ENCODE measurements at regions not wholly inside any gene's neighbourhood (a gene's known extent, or its start where the extent isn't known, plus 50 kb on each side); places are given as distances from the start of the nearest gene placed in this dataset.

DNA sequence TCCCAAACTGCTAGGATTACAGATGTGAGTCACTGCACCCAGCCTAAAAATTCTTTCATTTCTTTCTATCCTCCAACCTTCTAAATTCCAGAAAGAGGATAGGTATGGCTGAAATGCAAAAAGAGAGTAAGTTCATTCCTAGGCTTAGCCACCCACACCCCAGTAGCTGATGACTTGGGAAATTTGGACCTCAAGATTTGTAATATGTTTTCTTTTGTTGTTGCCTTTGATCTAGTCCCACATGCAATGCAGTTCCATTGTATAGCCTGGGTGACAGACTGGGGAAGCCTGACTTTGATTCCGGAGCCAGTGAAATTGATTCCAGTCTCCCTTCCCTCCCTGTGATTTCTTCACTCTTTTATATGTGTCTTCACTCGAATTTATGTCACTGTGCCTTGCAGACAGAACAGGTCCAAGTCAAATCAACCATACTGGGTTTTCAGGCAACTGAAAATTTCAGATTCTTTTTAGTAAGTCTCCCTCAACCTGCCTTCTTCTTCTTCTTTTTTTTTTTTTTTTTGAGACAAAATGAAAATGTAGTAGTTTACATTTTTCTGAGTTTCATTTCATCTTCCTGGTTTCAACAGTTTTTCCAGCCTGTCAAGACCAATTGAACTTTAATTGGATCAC, 176.2 kb upstream of the RBPJ start:
- no peak for DNase-seq
- TF ChIP-seq POLR2A (IDR thresholded peaks at IDR 0.05; ENCODE audit: low read length) (no peak), GATA1 (IDR thresholded peaks at IDR 0.05; ENCODE audit: low read depth, low read length) (no peak)

DNA sequence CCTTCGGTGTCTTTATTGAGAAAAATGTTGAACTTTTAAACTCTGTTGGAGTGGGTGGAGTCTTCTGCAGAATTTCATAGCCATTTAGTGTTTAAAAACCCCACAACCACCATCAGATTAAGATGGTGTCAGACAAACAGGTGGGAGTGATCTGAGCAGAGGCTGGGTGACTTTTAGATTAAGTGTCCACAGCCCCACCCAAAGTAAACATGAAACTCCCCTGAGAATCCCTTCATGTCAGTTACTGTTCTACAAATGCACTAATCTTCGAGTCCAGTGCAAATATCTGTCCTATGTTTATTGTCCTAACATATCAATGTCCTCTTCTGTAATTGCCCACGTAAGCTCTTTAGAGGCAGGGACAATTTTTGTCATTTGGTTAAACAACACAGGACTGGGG, 175.6 kb upstream of the RBPJ start:
- DNase-seq = no peak
- no peak for TF ChIP-seq POLR2A (IDR thresholded peaks at IDR 0.05; ENCODE audit: low read length)
- TF ChIP-seq GATA1 (IDR thresholded peaks at IDR 0.05; ENCODE audit: low read depth, low read length) = no peak

DNA sequence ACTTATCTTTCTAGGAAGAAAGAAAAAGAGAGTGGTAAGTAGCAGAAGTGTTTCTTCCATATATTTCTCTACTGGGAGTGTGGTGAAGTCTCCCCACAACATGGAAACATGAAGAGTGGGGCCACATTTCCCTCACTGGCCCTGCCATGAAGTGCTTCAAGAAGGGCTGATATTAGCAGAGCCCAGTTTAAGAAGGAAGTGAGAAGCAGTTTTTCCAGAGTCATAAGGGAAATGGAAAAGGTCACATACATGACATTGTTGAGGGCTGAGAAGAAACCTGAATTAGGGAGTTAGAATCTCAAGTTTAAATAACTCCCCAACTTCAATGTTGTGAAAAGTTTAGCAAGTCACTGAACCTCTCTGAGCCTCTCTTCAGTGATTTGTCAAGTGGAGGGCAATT, 171.9 kb upstream of the RBPJ start:
- TF ChIP-seq GATA1 (IDR thresholded peaks at IDR 0.05; ENCODE audit: low read depth, low read length) (no peak), POLR2A (IDR thresholded peaks at IDR 0.05; ENCODE audit: low read length) (no peak)
- DNase-seq = no peak

DNA sequence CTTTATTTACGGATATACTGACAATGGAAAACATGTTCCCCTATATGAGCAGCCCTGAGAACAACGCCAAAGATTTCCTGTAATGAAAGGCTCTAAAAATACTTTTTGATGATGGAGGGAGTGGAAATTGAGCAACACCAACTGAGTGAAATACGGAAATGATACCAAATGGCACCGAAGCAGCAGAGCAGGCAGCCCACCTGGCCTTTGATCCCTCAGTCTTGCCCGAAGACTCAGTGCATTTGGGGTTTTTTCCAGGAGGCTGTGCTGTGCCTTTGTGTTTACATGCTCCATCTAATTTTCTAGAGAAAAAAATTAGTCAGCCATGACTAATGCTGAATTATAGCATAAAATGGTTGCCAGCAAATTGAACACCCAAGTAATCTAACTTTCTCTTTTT, 169.9 kb upstream of the RBPJ start:
- TF ChIP-seq POLR2A (IDR thresholded peaks at IDR 0.05; ENCODE audit: low read length) = no peak
- TF ChIP-seq GATA1 (IDR thresholded peaks at IDR 0.05; ENCODE audit: low read depth, low read length) = no peak
- DNase-seq = no peak

DNA sequence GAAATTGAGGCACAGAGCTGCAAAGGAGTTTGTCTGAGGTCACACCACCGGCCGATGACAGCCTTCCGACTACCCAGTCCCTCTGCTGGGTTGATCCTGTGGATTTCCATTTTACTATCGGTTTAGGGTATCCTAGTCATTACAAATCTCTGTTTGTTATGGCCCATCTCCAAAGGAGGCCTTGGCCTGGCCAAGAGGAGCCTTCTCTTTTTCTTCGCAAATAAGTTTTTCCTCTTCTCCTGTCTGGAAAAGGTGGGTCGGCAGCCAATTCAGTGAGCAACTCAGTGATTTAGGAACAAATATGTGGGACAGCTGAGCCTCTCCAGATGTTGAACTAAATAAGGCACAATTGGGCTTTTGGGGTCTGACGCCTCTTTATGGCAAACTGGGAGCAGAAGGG, 169.2 kb upstream of the RBPJ start:
- DNase-seq = no peak
- TF ChIP-seq GATA1 (IDR thresholded peaks at IDR 0.05; ENCODE audit: low read depth, low read length) (no peak), POLR2A (IDR thresholded peaks at IDR 0.05; ENCODE audit: low read length) (no peak)

DNA sequence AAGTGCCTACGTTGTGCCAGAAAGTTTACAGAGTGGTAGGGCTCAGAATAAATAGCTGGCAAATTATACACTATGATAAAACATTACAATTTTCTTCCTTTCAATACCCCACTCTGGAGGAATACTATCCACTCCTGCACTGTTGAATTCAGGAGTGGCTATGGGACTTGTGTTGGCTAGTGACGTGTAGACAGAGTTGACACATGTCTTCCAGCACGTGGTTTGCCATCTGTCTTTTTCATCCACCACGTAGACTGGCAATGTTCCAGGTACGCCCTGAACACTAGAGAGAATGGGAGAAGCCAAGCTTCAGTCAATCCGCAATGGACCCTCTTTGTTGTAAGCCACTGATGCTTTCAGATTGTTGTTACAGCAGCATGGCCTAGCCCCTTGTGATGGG, 168.8 kb upstream of the RBPJ start:
- TF ChIP-seq GATA1 (IDR thresholded peaks at IDR 0.05; ENCODE audit: low read depth, low read length) (no peak), POLR2A (IDR thresholded peaks at IDR 0.05; ENCODE audit: low read length) (no peak)
- DNase-seq = no peak

DNA sequence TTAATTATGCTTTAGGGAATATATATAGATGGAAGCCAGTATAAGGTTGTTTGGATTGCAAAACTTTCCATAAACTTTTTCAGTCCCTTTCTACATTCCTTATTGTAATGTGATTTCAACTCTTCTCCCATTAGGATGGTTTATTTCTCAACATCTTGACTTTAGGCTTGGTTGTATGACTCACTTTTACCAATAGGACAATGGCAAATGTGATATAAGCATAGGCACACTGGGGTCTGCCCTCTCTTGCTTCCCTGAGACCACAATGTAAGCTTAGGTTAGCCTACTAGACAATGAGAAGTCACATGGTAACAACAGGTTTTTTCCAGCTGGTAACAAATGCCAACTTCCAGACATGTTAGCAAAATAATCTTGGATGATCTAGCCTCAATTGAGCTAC, 163.3 kb upstream of the RBPJ start:
- no peak for TF ChIP-seq GATA1 (IDR thresholded peaks at IDR 0.05; ENCODE audit: low read depth, low read length)
- no peak for DNase-seq

DNA sequence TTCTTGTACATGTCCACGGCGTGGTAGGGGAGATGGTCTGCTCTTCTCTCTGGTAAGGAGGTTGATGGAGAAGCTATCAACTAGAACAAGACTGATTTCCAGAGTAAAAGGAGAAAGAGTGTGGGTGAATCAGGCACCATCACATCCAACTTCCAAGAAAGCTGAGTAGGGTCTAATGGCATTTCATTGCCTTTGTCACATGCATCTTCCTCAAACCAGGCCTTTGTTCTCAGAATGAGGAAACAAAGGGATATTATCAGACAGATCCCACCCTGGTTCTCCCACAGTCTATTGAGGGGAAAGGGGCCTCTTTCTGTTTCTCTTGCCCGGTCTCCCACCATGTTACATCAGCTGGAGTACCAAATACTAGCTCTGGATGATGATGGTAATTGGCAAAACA, 160.2 kb upstream of the RBPJ start:
- DNase-seq = no peak
- TF ChIP-seq POLR2A (IDR thresholded peaks at IDR 0.05; ENCODE audit: low read length) (no peak), GATA1 (IDR thresholded peaks at IDR 0.05; ENCODE audit: low read depth, low read length) (no peak)

DNA sequence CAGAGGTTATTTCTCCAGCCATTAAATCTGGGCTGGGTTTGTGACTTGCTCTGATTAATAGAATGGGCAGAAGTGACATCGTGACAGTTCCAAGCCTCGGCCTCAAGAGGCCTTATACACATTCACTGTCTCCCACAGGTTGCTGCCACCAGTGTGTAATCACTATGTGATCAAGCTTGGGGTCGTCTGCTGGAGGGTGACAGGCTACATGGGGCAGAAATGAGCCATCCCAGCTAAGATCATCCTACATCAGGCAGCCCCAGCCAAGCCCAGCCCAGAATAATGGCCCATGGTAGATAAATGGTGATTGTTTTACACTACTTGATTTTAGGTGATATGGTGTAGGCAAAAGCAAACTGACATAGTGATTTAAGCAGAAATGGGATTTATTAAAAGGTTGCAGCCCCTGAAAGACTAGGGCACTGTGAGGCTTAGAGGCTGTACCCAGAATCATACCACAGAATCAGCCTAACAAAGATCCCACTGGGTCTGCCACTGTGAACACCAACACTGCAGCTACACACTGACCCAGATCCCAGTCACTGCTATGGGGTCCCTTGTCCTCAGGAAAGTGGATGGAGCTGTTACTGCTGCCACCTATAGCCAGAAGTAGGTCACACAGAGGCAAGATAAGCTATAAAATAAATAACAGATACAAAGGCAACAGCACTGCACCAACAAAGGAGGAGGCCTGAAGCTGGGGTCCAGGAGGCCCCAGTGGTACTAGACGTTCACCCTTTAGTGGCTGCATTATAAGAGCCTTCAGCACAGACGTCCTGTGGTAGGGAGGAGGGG, 159.6 kb upstream of the RBPJ start:
- no peak for DNase-seq
- TF ChIP-seq GATA1 (IDR thresholded peaks at IDR 0.05; ENCODE audit: low read depth, low read length) (no peak), POLR2A (IDR thresholded peaks at IDR 0.05; ENCODE audit: low read length) (no peak)

DNA sequence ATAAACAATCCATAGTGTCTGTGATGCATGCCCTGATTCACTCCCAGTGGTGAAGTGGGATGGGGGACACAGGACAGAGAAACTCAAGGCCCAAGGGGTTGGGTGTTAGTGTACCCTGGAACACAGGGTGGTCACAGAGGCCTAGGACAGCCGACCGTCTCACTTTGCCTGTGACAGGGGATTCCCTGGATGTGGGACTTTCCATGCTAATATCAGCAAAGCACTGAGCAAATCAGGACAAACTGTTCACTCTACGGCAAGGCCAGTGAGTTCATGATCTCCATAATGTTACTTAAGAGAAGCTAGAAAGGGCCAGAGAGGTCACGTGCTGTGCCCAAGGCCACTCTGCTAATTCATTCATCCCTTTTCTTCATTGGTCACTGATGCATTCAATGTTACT, 158.7 kb upstream of the RBPJ start:
- TF ChIP-seq POLR2A (IDR thresholded peaks at IDR 0.05; ENCODE audit: low read length) (no peak), GATA1 (IDR thresholded peaks at IDR 0.05; ENCODE audit: low read depth, low read length) (no peak)
- no peak for DNase-seq

DNA sequence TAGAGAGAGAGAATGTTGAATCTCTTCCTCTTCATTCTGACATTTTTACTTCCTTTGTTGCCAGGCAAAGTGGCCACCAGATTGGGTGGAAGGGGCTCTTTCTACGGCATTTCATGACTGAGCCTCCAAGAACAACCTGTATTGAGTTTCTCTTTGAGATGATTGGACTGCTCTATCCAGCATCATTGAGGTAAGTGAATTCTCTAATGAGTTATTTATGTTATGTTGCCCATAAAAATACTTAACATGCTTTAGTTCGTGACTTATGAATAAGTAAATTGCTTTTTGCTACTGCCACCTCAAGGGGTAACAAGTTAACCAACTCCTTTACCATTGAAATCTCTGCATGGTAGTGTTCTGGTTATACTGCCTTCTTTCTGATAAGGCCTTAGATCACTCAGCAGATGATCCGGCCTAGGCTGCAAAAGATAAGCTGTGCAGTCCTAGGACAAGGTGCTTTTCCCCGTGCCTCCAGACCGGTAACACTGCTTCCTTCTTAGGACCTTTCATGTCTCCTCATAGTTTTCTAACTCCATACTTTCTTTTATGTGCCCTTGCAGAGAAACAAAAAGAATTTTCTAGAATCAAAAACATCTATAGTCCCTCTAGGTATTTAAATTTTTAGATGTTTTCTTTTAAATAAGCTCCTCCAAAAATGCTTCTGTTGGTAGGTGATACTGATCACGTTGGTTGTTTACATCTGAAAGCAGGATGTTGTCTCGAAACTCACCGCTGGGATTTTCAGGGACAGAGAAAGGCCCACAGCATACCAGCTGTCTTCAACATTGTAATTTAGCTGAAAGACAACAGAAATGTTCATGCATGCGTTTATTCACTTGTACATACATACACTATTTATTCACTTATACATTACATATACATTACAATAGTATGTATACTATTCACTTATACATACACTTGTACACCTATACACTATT, 157.1 kb upstream of the RBPJ start:
- DNase-seq = no peak
- no peak for TF ChIP-seq GATA1 (IDR thresholded peaks at IDR 0.05; ENCODE audit: low read depth, low read length)
- no peak for TF ChIP-seq POLR2A (IDR thresholded peaks at IDR 0.05; ENCODE audit: low read length)

DNA sequence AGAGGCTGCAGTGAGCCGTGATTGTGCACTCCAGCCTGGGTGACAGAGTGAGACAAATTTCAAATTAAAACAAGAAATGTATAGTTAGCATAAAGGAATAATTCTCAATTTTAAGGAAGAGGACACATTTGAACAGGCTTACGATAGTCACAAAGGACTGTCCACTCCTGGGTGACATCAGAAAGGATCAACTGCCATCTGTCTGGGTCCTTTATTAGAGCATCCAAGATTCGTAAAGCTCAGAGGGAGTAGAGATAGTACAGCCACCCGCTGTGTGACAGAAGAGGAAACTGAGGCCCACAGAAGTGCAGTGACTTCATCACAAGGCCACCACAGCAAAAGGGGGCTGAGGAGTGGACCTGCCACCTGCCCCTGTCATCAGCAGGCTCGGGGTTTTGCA, 149.3 kb upstream of the RBPJ start:
- DNase-seq = no peak
- TF ChIP-seq GATA1 (IDR thresholded peaks at IDR 0.05; ENCODE audit: low read depth, low read length) (no peak), POLR2A (IDR thresholded peaks at IDR 0.05; ENCODE audit: low read length) (no peak)

DNA sequence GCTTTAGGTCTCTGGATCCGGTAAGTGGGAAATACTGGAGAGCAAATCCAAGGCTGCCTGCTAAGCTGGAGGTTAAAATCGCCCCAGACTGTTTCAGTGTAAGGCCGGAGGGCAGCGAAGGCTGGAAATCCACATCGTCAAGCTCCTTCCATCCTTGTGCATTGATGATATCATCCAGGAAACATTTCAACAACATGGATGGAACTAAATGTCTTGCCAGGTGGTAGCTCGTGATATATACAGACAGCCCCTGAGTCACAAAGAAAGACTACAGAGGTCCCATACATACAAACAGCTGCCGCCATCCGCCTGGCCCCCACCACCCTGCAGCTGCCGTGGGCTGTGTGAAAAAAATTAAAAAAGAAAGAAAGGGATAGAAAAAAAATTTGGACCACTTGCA, 148.9 kb upstream of the RBPJ start:
- DNase-seq = no peak
- TF ChIP-seq POLR2A (IDR thresholded peaks at IDR 0.05; ENCODE audit: low read length) = no peak
- TF ChIP-seq GATA1 (IDR thresholded peaks at IDR 0.05; ENCODE audit: low read depth, low read length) = no peak

DNA sequence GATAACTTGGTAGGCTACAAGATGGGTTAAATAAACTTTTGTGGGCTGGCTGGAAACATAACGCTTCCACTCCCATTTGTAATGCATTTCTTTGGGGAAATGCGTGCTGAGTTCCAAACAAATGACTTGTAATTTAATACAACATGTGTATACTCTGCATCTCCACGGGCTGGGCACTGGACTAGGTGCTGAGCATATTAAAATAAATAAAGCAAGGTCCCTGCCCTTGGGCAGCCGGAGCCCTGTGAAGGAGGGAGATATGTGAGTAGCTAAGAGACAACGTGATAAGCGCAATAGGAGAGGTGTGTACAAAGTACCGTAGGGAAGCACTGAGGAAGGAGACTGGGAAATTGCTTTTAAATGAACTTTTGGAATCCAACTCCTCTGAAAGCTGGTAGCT, 147.2 kb upstream of the RBPJ start:
- no peak for DNase-seq
- TF ChIP-seq POLR2A (IDR thresholded peaks at IDR 0.05; ENCODE audit: low read length) (no peak), GATA1 (IDR thresholded peaks at IDR 0.05; ENCODE audit: low read depth, low read length) (no peak)

Measured in erythroblast (primary cell).